ENCODE measurements at regions not wholly inside any gene's neighbourhood (a gene's known extent, or its start where the extent isn't known, plus 50 kb on each side); places are given as distances from the start of the nearest gene placed in this dataset.
"Not testable (repeated sequence)": the region's sequence is repeated elsewhere in the genome, so short reads cannot be mapped to it uniquely, and the experiment has no call there.

GRCh38 chr20:51943761-51944160 lies 141.4 kb upstream of the SALL4 start:
- DNase-seq (ENCODE audit: low spot score) = no peak
- no peaks in the 10 kb centered on the region for H3K9me3 Mint-ChIP-seq (ENCODE audit: low read depth)
- no peaks in the 10 kb centered on the region for H3K36me3 Mint-ChIP-seq (ENCODE audit: low read depth)
- peaks cover 14% of the 10 kb centered on the region for H3K4me1 Mint-ChIP-seq (ENCODE audit: low read depth)
- no peak overlapping the region for H3K4me3 Mint-ChIP-seq (ENCODE audit: unreplicated experiment)
- TF ChIP-seq CTCF (IDR thresholded peaks at IDR 0.05) = no peak
- no peaks in the 10 kb centered on the region for H3K27me3 Mint-ChIP-seq (ENCODE audit: low read depth)
- H3K27ac Mint-ChIP-seq (ENCODE audit: unreplicated experiment) = no peak overlapping the region

- H3K4me1 Mint-ChIP-seq (ENCODE audit: low read depth) = peaks cover 14% of the 10 kb centered on the region
- not testable (repeated sequence) for H3K9me3 Mint-ChIP-seq (ENCODE audit: low read depth); DNase-seq (ENCODE audit: low spot score); H3K4me3 Mint-ChIP-seq (ENCODE audit: unreplicated experiment); H3K27me3 Mint-ChIP-seq (ENCODE audit: low read depth); H3K27ac Mint-ChIP-seq (ENCODE audit: unreplicated experiment); H3K36me3 Mint-ChIP-seq (ENCODE audit: low read depth)
Measured at GRCh38 chr20:51943326-51943725, 141.0 kb upstream of the SALL4 start.

- H3K36me3 Mint-ChIP-seq (ENCODE audit: low read depth) = no peaks in the 10 kb centered on the region
- TF ChIP-seq CTCF (IDR thresholded peaks at IDR 0.05) = no peak
- H3K27me3 Mint-ChIP-seq (ENCODE audit: low read depth) = no peaks in the 10 kb centered on the region
- peaks cover 14% of the 10 kb centered on the region for H3K4me1 Mint-ChIP-seq (ENCODE audit: low read depth)
- H3K9me3 Mint-ChIP-seq (ENCODE audit: low read depth) = no peaks in the 10 kb centered on the region
- H3K27ac Mint-ChIP-seq (ENCODE audit: unreplicated experiment) = no peak overlapping the region
- no peak overlapping the region for H3K4me3 Mint-ChIP-seq (ENCODE audit: unreplicated experiment)
- DNase-seq (ENCODE audit: low spot score) = no peak
Measured at GRCh38 chr20:51941503-51941902, 139.2 kb upstream of the SALL4 start.

- Mint-ChIP-seq H3K27ac (ENCODE audit: unreplicated experiment) (no peak overlapping the region), H3K27me3 (ENCODE audit: low read depth) (no peaks in the 10 kb centered on the region), H3K4me3 (ENCODE audit: unreplicated experiment) (no peak overlapping the region), H3K9me3 (ENCODE audit: low read depth) (no peaks in the 10 kb centered on the region), H3K4me1 (ENCODE audit: low read depth) (peaks cover 7% of the 10 kb centered on the region), H3K36me3 (ENCODE audit: low read depth) (no peaks in the 10 kb centered on the region)
- no peak for DNase-seq (ENCODE audit: low spot score)
- no peak for TF ChIP-seq CTCF (IDR thresholded peaks at IDR 0.05)
Measured at GRCh38 chr20:51939259-51939585, 136.9 kb upstream of the SALL4 start.

GRCh38 chr20:51938559-51939258 lies 136.4 kb upstream of the SALL4 start:
- H3K27ac Mint-ChIP-seq (ENCODE audit: unreplicated experiment) = no peak overlapping the region
- DNase-seq (ENCODE audit: low spot score) = no peak
- TF ChIP-seq CTCF (IDR thresholded peaks at IDR 0.05) = no peak
- H3K4me1 Mint-ChIP-seq (ENCODE audit: low read depth) = peaks cover 12% of the 10 kb centered on the region
- H3K4me3 Mint-ChIP-seq (ENCODE audit: unreplicated experiment) = no peak overlapping the region
- H3K9me3 Mint-ChIP-seq (ENCODE audit: low read depth) = no peaks in the 10 kb centered on the region
- H3K27me3 Mint-ChIP-seq (ENCODE audit: low read depth) = no peaks in the 10 kb centered on the region
- no peaks in the 10 kb centered on the region for H3K36me3 Mint-ChIP-seq (ENCODE audit: low read depth)

GRCh38 chr20:51937779-51938178 lies 135.5 kb upstream of the SALL4 start:
- H3K9me3 Mint-ChIP-seq (ENCODE audit: low read depth) = no peaks in the 10 kb centered on the region
- H3K36me3 Mint-ChIP-seq (ENCODE audit: low read depth) = no peaks in the 10 kb centered on the region
- no peak overlapping the region for H3K27ac Mint-ChIP-seq (ENCODE audit: unreplicated experiment)
- H3K4me1 Mint-ChIP-seq (ENCODE audit: low read depth) = peaks cover 13% of the 10 kb centered on the region
- no peak for TF ChIP-seq CTCF (IDR thresholded peaks at IDR 0.05)
- H3K27me3 Mint-ChIP-seq (ENCODE audit: low read depth) = no peaks in the 10 kb centered on the region
- no peak overlapping the region for H3K4me3 Mint-ChIP-seq (ENCODE audit: unreplicated experiment)
- no peak for DNase-seq (ENCODE audit: low spot score)

Data from chondrocyte (in vitro differentiated cells).